SK-N-SH (cell line): ENCODE measurements at regions not wholly inside any gene's neighbourhood (a gene's known extent, or its start where the extent isn't known, plus 50 kb on each side); places are given as distances from the start of the nearest gene placed in this dataset.

Source experiments
- CTCF ChIA-PET: fragments of 300-600, 350-600 bp; formaldehyde crosslinking; extraction: SDS; loops from one replicate; lab custom pipeline; 2021; lab: Yijun Ruan, JAX
- POLR2A ChIA-PET: fragments of 350-600 bp; sonication (Branson Sonifier 250); formaldehyde crosslinking; extraction: SDS; loops from one replicate; lab custom pipeline; 2020; ENCODE audit warnings: antibody characterized with exemption, inconsistent platforms; lab: Yijun Ruan, JAX
- DNase-seq: peaks from one replicate; pipeline ENCODE4 v3.0.0; 2012
- H2AFZ ChIP-seq: fragments of 200-600 bp; sonication (generic); 2 replicates; pipeline ENCODE4 v1.8.1; 2016; ENCODE audit warnings: antibody characterized with exemption, mild to moderate bottlenecking, low read depth
- H3F3A ChIP-seq: fragments of 200-600 bp; sonication (generic); replicated peaks from 2 replicates; pipeline ENCODE3; 2016; ENCODE audit warnings: antibody characterized with exemption, mild to moderate bottlenecking; ENCODE audit not compliant: insufficient read depth
- H3K27ac ChIP-seq, 2 experiments: fragments of 200-500 bp in 1 of 2; fragments of 200-600 bp in 1 of 2; sonication (Bioruptor generic) in 1 of 2; sonication (generic), shearing (Covaris generic) in 1 of 2; 2 replicates each; pipeline versions ENCODE4 v1.5.1 to v1.6.1; 2014 to 2016; ENCODE audit warnings: low read depth in 2 of 2, inconsistent platforms in 1 of 2, low read length in 1 of 2, mild to moderate bottlenecking in 1 of 2, mixed read lengths in 1 of 2
- H3K27me3 ChIP-seq: fragments of 200-600 bp; sonication (generic), shearing (Covaris generic); 2 replicates; pipeline ENCODE4 v1.6.1; 2016; ENCODE audit warnings: mixed run types; ENCODE audit not compliant: insufficient read depth
- H3K36me3 ChIP-seq, 2 experiments: fragments of 200-500 bp in 1 of 2; fragments of 200-600 bp in 1 of 2; sonication (Bioruptor generic) in 1 of 2; sonication (generic) in 1 of 2; replicated peaks in 1 of 2; 2 replicates each; pipeline versions ENCODE3 to v1.5.1; 2014 to 2016; ENCODE audit warnings: low read length in 1 of 2, mild to moderate bottlenecking in 1 of 2; ENCODE audit not compliant: insufficient read depth in 2 of 2, control insufficient read depth in 1 of 2
- H3K4me1 ChIP-seq, 2 experiments: fragments of 200-500 bp in 1 of 2; fragments of 200-600 bp in 1 of 2; sonication (Bioruptor generic) in 1 of 2; sonication (generic), shearing (Covaris generic) in 1 of 2; 2 replicates each; pipeline versions ENCODE4 v1.5.1 to v1.6.1; 2014 to 2016; ENCODE audit warnings: low read depth in 1 of 2, low read length in 1 of 2, mixed run types in 1 of 2; ENCODE audit not compliant: insufficient read depth in 2 of 2, control insufficient read depth in 1 of 2
- H3K4me2 ChIP-seq: fragments of 200-600 bp; sonication (generic), shearing (Covaris generic); 2 replicates; pipeline ENCODE4 v1.6.1; 2017; ENCODE audit warnings: mixed run types
- H3K4me3 ChIP-seq, 2 experiments: fragments of 200-500 bp in 1 of 2; fragments of 200-600 bp in 1 of 2; sonication (Bioruptor generic) in 1 of 2; sonication (generic), shearing (Covaris generic) in 1 of 2; 2 replicates each; pipeline versions ENCODE4 v1.5.1 to v1.8.1; 2014 to 2016; ENCODE audit warnings: low read depth in 2 of 2, inconsistent platforms in 1 of 2, low read length in 1 of 2, mild to moderate bottlenecking in 1 of 2, mixed read lengths in 1 of 2, moderate library complexity in 1 of 2
- H3K79me2 ChIP-seq: fragments of 200-600 bp; sonication (generic); 2 replicates; pipeline ENCODE4 v1.8.1; 2017; ENCODE audit warnings: mild to moderate bottlenecking; ENCODE audit not compliant: insufficient read depth
- H3K9ac ChIP-seq: fragments of 200-600 bp; sonication (generic); 2 replicates; pipeline ENCODE4 v1.6.1; 2017; ENCODE audit warnings: mixed run types
- H3K9me2 ChIP-seq: fragments of 200-600 bp; sonication (generic); 2 replicates; pipeline ENCODE4 v1.6.1; 2017; ENCODE audit warnings: mixed run types
- H3K9me3 ChIP-seq: fragments of 200-600 bp; sonication (generic); 2 replicates; pipeline ENCODE4 v1.6.1; 2017; ENCODE audit warnings: mixed run types, mild to moderate bottlenecking, moderate library complexity
- H4K20me1 ChIP-seq: fragments of 200-600 bp; sonication (generic); 2 replicates; pipeline ENCODE4 v1.6.1; 2017; ENCODE audit warnings: mild to moderate bottlenecking, mixed run types; ENCODE audit not compliant: insufficient read depth
- CHD2 ChIP-seq: fragments of 150-350 bp; IDR thresholded peaks from 2 replicates; pipeline ENCODE4 v1.6.1; 2018; ENCODE audit warnings: low read length; ENCODE audit not compliant: partially characterized antibody
- FOSL2 ChIP-seq: IDR thresholded peaks from 2 replicates; pipeline ENCODE4 v1.4.0; 2012; ENCODE audit warnings: low read depth, mild to moderate bottlenecking, moderate library complexity, borderline replicate concordance
- JUND ChIP-seq: IDR thresholded peaks from 2 replicates; pipeline ENCODE4 v1.4.0; 2012
- NFIC ChIP-seq: IDR thresholded peaks from 2 replicates; pipeline ENCODE4 v1.4.0; 2012; ENCODE audit warnings: borderline replicate concordance
- NRF1 ChIP-seq: IDR thresholded peaks from 2 replicates; pipeline ENCODE4 v1.6.1; 2012; ENCODE audit warnings: low read depth, mild to moderate bottlenecking, low read length
- RAD21 ChIP-seq: IDR thresholded peaks from 2 replicates; pipeline ENCODE4 v1.6.1; 2012; ENCODE audit warnings: mild to moderate bottlenecking, low read length
- SIN3A ChIP-seq: IDR thresholded peaks from 2 replicates; pipeline ENCODE4 v1.6.1; 2012; ENCODE audit warnings: low read depth, mild to moderate bottlenecking, low read length, moderate library complexity, borderline replicate concordance
- SMC3 ChIP-seq: IDR thresholded peaks from 2 replicates; pipeline ENCODE4 v1.6.1; 2012; ENCODE audit warnings: low read depth, low read length, improper control_type of control experiment
- TCF12 ChIP-seq: IDR thresholded peaks from 2 replicates; pipeline ENCODE4 v1.4.0; 2012
- YY1 ChIP-seq: IDR thresholded peaks from 2 replicates; pipeline ENCODE4 v1.4.0; 2012; ENCODE audit warnings: low read depth, mild to moderate bottlenecking
- WGBS: methylation state at CpG from one replicate; pipeline ENCODE4 v1.1.6; 2017; ENCODE audit warnings: low lambda C conversion rate; 5-methylcytosine and 5-hydroxymethylcytosine counted together
- TF ChIP-seq, protein P1 (sequence below): IDR thresholded peaks from 2 replicates; pipeline ENCODE4 v1.4.0; 2012; ENCODE audit warnings: low read depth, borderline replicate concordance
- TF ChIP-seq, protein P2 (sequence below): fragments of 200-600 bp; sonication (generic); IDR thresholded peaks from 2 replicates; pipeline ENCODE4 v1.6.1; 2017; ENCODE audit warnings: antibody characterized with exemption, mild to moderate bottlenecking, moderate library complexity
- TF ChIP-seq, protein P3 (sequence below): IDR thresholded peaks from 2 replicates; pipeline ENCODE4; 2012
- TF ChIP-seq, protein P4 (sequence below): fragments of 150-350 bp; IDR thresholded peaks from 2 replicates; pipeline ENCODE4 v1.6.1; 2017; ENCODE audit warnings: antibody characterized with exemption, low read length, low read depth, borderline replicate concordance

DNA sequence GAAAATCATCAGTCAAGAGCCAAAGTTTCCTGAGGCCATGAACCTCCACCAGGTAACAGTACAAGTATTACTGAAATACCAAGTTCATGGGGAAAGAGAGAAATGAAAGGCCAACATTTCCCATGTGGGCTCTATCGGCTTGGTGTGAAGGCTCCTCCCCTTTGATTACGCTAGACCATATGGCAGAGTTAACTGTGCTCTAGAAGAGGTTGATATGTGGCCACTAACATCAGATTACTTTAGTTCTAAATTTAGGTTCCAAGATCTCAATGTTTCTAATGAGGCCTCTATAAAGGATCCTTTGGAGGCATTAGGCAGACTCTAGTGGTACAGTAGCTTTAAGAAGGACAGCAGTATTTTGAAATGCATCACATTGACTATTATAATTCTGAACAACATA is 127.1 kb downstream of the SEMA6D start:
- ChIA-PET POLR2A (no interaction called here), CTCF (interaction anchor here (1.0 kb wide), 1 partner anchor 27 kb away, joined by 3 read pairs; no protein-coding TSS in a partner anchor)
- Histone ChIP-seq H3K9ac (no peak overlapping the region), H3K4me3 (no peak overlapping the region), H2AFZ (no peak overlapping the region), H3K9me2 (no peaks in the 10 kb centered on the region), H3K79me2 (no peaks in the 10 kb centered on the region), H3K9me3 (no peaks in the 10 kb centered on the region), H3K27ac (no peak overlapping the region), H4K20me1 (no peaks in the 10 kb centered on the region), H3K4me1 (no peaks in the 10 kb centered on the region; a peak in 1 of 4 replicates), H3K4me2 (no peak overlapping the region), H3F3A (no peaks in the 10 kb centered on the region), H3K27me3 (no peaks in the 10 kb centered on the region), H3K36me3 (no peaks in the 10 kb centered on the region)
- TF ChIP-seq, protein P1, sequence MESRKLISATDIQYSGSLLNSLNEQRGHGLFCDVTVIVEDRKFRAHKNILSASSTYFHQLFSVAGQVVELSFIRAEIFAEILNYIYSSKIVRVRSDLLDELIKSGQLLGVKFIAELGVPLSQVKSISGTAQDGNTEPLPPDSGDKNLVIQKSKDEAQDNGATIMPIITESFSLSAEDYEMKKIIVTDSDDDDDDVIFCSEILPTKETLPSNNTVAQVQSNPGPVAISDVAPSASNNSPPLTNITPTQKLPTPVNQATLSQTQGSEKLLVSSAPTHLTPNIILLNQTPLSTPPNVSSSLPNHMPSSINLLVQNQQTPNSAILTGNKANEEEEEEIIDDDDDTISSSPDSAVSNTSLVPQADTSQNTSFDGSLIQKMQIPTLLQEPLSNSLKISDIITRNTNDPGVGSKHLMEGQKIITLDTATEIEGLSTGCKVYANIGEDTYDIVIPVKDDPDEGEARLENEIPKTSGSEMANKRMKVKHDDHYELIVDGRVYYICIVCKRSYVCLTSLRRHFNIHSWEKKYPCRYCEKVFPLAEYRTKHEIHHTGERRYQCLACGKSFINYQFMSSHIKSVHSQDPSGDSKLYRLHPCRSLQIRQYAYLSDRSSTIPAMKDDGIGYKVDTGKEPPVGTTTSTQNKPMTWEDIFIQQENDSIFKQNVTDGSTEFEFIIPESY: no peak
- no peak for TF ChIP-seq SMC3
- TF ChIP-seq, protein P2, sequence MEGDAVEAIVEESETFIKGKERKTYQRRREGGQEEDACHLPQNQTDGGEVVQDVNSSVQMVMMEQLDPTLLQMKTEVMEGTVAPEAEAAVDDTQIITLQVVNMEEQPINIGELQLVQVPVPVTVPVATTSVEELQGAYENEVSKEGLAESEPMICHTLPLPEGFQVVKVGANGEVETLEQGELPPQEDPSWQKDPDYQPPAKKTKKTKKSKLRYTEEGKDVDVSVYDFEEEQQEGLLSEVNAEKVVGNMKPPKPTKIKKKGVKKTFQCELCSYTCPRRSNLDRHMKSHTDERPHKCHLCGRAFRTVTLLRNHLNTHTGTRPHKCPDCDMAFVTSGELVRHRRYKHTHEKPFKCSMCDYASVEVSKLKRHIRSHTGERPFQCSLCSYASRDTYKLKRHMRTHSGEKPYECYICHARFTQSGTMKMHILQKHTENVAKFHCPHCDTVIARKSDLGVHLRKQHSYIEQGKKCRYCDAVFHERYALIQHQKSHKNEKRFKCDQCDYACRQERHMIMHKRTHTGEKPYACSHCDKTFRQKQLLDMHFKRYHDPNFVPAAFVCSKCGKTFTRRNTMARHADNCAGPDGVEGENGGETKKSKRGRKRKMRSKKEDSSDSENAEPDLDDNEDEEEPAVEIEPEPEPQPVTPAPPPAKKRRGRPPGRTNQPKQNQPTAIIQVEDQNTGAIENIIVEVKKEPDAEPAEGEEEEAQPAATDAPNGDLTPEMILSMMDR: no peak
- TF ChIP-seq CHD2: no peak
- no peak for TF ChIP-seq FOSL2
- no peak for TF ChIP-seq NRF1
- TF ChIP-seq, protein P3, sequence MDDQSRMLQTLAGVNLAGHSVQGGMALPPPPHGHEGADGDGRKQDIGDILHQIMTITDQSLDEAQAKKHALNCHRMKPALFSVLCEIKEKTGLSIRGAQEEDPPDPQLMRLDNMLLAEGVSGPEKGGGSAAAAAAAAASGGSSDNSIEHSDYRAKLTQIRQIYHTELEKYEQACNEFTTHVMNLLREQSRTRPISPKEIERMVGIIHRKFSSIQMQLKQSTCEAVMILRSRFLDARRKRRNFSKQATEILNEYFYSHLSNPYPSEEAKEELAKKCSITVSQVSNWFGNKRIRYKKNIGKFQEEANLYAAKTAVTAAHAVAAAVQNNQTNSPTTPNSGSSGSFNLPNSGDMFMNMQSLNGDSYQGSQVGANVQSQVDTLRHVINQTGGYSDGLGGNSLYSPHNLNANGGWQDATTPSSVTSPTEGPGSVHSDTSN: no peak
- no peak for TF ChIP-seq NFIC
- TF ChIP-seq, protein P4, sequence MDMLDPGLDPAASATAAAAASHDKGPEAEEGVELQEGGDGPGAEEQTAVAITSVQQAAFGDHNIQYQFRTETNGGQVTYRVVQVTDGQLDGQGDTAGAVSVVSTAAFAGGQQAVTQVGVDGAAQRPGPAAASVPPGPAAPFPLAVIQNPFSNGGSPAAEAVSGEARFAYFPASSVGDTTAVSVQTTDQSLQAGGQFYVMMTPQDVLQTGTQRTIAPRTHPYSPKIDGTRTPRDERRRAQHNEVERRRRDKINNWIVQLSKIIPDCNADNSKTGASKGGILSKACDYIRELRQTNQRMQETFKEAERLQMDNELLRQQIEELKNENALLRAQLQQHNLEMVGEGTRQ: no peak
- no peak for TF ChIP-seq SIN3A
- TF ChIP-seq JUND: no peak
- no peak for TF ChIP-seq TCF12
- no peak for TF ChIP-seq RAD21
- no peak for TF ChIP-seq YY1
- 48% methylated on average over 2 of the region's 2 CpGs for WGBS
- DNase-seq: no peak
